ENCODE measurements at regions not wholly inside any gene's neighbourhood (a gene's known extent, or its start where the extent isn't known, plus 50 kb on each side); places are given as distances from the start of the nearest gene placed in this dataset.

DNA sequence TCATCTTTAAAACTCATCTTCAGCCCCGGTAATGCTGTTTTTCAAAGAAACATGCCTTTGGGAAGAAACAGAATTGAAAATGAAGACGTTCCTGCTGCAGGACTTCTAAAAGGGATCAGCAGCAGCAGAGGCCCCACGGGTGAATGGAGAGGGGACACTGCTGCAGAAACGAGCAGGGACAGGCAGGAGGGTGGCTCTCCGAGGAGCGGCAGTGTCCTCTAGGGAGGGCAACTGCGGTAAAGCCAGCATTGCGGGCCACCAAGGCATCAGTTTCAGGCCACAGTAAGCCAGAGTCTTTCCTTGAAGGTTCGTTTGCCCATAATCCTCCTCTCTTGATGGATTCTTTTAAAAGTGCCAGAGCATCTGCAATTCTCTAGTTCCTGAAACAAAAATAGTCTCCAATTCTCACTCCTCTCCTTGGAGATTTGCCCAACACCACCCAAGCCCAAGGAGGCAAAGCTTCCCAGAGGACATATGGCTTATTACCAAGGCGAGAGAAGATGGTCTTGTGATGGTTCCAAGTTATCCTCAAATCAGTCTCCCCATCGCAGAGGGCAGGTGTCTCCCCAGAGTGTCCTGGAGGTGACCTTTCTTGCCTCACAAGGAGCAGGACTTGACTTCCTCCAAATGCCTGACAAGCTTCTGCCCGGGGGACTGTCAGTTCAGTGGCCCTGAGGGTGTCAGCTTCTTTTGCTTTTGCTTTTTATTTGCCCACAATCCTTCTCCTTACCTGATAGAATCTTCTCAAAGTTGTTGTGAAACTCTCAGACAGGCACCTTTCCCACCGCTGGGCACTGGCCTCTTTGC is 341.1 kb upstream of the B3GAT1 start:
- Histone ChIP-seq H3K4me2 (ENCODE audit: low read length) (no peak overlapping the region), H3K9me3 (ENCODE audit: control insufficient read depth in 1 of 2, insufficient read depth in 1 of 2, low read depth in 1 of 2, low read length in 2 of 2) (no peaks in the 10 kb centered on the region), H3K36me3 (ENCODE audit: control insufficient read depth in 1 of 2, insufficient read depth in 2 of 2, low read length in 2 of 2) (no peaks in the 10 kb centered on the region), H3K27me3 (ENCODE audit: insufficient read depth, low read length) (peaks cover 21% of the 10 kb centered on the region; the same call in 1 of the 2 replicates), H3K79me2 (ENCODE audit: insufficient read depth, low read length) (no peaks in the 10 kb centered on the region), H3K4me1 (ENCODE audit: control insufficient read depth in 1 of 2, insufficient read depth in 2 of 2, low read length in 2 of 2) (no peaks in the 10 kb centered on the region), H3K4me3 (replicated peaks in 1 of 2; ENCODE audit: low read depth in 1 of 2, low read length in 2 of 2) (no peak overlapping the region), H3K27ac (ENCODE audit: low read depth, low read length) (no peak overlapping the region), H3K9me2 (ENCODE audit: insufficient read depth) (no peaks in the 10 kb centered on the region), H3K9ac (ENCODE audit: low read length) (no peak overlapping the region), H2AFZ (ENCODE audit: low read depth, low read length, poor library complexity, severe bottlenecking) (no peak overlapping the region), H4K20me1 (ENCODE audit: insufficient read depth) (no peaks in the 10 kb centered on the region)
- intact Hi-C loops (cut with micrococcal nuclease), result no loop called here
- TF ChIP-seq ZNF274 (IDR thresholded peaks at IDR 0.05; ENCODE audit: low read depth, low read length) (no peak), CEBPB (IDR thresholded peaks at IDR 0.05; ENCODE audit: low read depth) (no peak), EZH2 (IDR thresholded peaks at IDR 0.05) (no peak), FOSL1 (IDR thresholded peaks at IDR 0.05; ENCODE audit: low read depth) (no peak), EZH2phosphoT487 (IDR thresholded peaks at IDR 0.05; ENCODE audit: borderline replicate concordance) (no peak), SP1 (IDR thresholded peaks at IDR 0.05; ENCODE audit: low read depth) (no peak), ELF1 (IDR thresholded peaks at IDR 0.05; ENCODE audit: borderline replicate concordance, low read depth) (no peak), SRF (IDR thresholded peaks at IDR 0.05; ENCODE audit: low read depth) (no peak), POLR2A (IDR thresholded peaks at IDR 0.05; ENCODE audit: borderline replicate concordance, extremely low read depth, insufficient read depth, insufficient read length) (no peak), SIN3A (IDR thresholded peaks at IDR 0.05; ENCODE audit: low read depth) (no peak), POLR2AphosphoS5 (IDR thresholded peaks at IDR 0.05; ENCODE audit: low read depth, low read length) (no peak), YY1 (IDR thresholded peaks at IDR 0.05; ENCODE audit: extremely low read depth, insufficient replicate concordance, low read depth, low read length) (no peak), JUND (IDR thresholded peaks at IDR 0.05) (no peak), CBX3 (IDR thresholded peaks at IDR 0.05; ENCODE audit: low read depth) (no peak), TCF7L2 (IDR thresholded peaks at IDR 0.05; ENCODE audit: borderline replicate concordance, extremely low read depth, insufficient read depth, insufficient read length) (no peak)
- TF ChIP-seq, protein P1, sequence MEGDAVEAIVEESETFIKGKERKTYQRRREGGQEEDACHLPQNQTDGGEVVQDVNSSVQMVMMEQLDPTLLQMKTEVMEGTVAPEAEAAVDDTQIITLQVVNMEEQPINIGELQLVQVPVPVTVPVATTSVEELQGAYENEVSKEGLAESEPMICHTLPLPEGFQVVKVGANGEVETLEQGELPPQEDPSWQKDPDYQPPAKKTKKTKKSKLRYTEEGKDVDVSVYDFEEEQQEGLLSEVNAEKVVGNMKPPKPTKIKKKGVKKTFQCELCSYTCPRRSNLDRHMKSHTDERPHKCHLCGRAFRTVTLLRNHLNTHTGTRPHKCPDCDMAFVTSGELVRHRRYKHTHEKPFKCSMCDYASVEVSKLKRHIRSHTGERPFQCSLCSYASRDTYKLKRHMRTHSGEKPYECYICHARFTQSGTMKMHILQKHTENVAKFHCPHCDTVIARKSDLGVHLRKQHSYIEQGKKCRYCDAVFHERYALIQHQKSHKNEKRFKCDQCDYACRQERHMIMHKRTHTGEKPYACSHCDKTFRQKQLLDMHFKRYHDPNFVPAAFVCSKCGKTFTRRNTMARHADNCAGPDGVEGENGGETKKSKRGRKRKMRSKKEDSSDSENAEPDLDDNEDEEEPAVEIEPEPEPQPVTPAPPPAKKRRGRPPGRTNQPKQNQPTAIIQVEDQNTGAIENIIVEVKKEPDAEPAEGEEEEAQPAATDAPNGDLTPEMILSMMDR (IDR thresholded peaks at IDR 0.05 in 2 of 3, conservative IDR thresholded peaks at IDR 0.05 in 1 of 3; ENCODE audit: borderline replicate concordance in 1 of 3, insufficient read depth in 1 of 3, low read depth in 2 of 3, low read length in 2 of 3), result no peak
- TF ChIP-seq, protein P2, sequence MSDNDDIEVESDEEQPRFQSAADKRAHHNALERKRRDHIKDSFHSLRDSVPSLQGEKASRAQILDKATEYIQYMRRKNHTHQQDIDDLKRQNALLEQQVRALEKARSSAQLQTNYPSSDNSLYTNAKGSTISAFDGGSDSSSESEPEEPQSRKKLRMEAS (IDR thresholded peaks at IDR 0.05), result no peak
- TF ChIP-seq, protein P3, sequence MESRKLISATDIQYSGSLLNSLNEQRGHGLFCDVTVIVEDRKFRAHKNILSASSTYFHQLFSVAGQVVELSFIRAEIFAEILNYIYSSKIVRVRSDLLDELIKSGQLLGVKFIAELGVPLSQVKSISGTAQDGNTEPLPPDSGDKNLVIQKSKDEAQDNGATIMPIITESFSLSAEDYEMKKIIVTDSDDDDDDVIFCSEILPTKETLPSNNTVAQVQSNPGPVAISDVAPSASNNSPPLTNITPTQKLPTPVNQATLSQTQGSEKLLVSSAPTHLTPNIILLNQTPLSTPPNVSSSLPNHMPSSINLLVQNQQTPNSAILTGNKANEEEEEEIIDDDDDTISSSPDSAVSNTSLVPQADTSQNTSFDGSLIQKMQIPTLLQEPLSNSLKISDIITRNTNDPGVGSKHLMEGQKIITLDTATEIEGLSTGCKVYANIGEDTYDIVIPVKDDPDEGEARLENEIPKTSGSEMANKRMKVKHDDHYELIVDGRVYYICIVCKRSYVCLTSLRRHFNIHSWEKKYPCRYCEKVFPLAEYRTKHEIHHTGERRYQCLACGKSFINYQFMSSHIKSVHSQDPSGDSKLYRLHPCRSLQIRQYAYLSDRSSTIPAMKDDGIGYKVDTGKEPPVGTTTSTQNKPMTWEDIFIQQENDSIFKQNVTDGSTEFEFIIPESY (IDR thresholded peaks at IDR 0.05; ENCODE audit: extremely low read depth, insufficient replicate concordance, low read length), result no peak
- TF ChIP-seq, protein P4, sequence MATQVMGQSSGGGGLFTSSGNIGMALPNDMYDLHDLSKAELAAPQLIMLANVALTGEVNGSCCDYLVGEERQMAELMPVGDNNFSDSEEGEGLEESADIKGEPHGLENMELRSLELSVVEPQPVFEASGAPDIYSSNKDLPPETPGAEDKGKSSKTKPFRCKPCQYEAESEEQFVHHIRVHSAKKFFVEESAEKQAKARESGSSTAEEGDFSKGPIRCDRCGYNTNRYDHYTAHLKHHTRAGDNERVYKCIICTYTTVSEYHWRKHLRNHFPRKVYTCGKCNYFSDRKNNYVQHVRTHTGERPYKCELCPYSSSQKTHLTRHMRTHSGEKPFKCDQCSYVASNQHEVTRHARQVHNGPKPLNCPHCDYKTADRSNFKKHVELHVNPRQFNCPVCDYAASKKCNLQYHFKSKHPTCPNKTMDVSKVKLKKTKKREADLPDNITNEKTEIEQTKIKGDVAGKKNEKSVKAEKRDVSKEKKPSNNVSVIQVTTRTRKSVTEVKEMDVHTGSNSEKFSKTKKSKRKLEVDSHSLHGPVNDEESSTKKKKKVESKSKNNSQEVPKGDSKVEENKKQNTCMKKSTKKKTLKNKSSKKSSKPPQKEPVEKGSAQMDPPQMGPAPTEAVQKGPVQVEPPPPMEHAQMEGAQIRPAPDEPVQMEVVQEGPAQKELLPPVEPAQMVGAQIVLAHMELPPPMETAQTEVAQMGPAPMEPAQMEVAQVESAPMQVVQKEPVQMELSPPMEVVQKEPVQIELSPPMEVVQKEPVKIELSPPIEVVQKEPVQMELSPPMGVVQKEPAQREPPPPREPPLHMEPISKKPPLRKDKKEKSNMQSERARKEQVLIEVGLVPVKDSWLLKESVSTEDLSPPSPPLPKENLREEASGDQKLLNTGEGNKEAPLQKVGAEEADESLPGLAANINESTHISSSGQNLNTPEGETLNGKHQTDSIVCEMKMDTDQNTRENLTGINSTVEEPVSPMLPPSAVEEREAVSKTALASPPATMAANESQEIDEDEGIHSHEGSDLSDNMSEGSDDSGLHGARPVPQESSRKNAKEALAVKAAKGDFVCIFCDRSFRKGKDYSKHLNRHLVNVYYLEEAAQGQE (IDR thresholded peaks at IDR 0.05; ENCODE audit: low read depth), result no peak
- no peak for DNase-seq (ENCODE audit: low read depth, low spot score)
- ChIA-PET CTCF (no interaction called here), RAD21 (ENCODE audit: low non-redundant PET in 1 of 2, low total read pairs in 2 of 2, uncharacterized antibody in 2 of 2, unreplicated experiment in 2 of 2) (no interaction called here), POLR2A (no interaction called here)
- no TSS peak for BruUV-seq (replicated peaks)
- no peak for ATAC-seq

Measured in HCT116 (cell line).